ENCODE measurements at regions not wholly inside any gene's neighbourhood (a gene's known extent, or its start where the extent isn't known, plus 50 kb on each side); places are given as distances from the start of the nearest gene placed in this dataset.

GRCh38 chr3:181561139-181562031 lies 150.3 kb upstream of the SOX2 start:
- H3K36me3 ChIP-seq (replicated peaks in 1 of 2; ENCODE audit: control insufficient read depth in 1 of 2, insufficient read depth in 2 of 2, low read length in 1 of 2): no peaks in the 10 kb centered on the region
- no peak overlapping the region; a peak in 1 of 4 replicates for H3K27ac ChIP-seq (ENCODE audit: low read depth in 2 of 2, low read length in 1 of 2)
- 52% methylated on average over 12 of the region's 12 CpGs for WGBS (ENCODE audit: low lambda C conversion rate)
- H3F3A ChIP-seq (replicated peaks; ENCODE audit: insufficient read depth): no peaks in the 10 kb centered on the region
- H3K9ac ChIP-seq: no peak overlapping the region
- H3K4me2 ChIP-seq: no peak overlapping the region
- H3K4me3 ChIP-seq (ENCODE audit: low read depth in 2 of 2, low read length in 1 of 2): no peak overlapping the region
- no peaks in the 10 kb centered on the region for H3K9me3 ChIP-seq
- no peaks in the 10 kb centered on the region for H4K20me1 ChIP-seq (ENCODE audit: insufficient read depth)
- H3K4me1 ChIP-seq (ENCODE audit: control insufficient read depth in 1 of 2, insufficient read depth in 2 of 2, low read depth in 1 of 2, low read length in 1 of 2): peaks cover 0 to 7% of the 10 kb centered on the region in 2 experiments; a peak in 2 of 4 replicates
- H3K27me3 ChIP-seq (ENCODE audit: insufficient read depth): no peaks in the 10 kb centered on the region
- no peak overlapping the region for H2AFZ ChIP-seq (ENCODE audit: low read depth)
- H3K79me2 ChIP-seq (ENCODE audit: insufficient read depth): no peaks in the 10 kb centered on the region
- peak; percentile 24 for DNase-seq
- POLR2A ChIA-PET: no interaction called here
- H3K9me2 ChIP-seq: no peaks in the 10 kb centered on the region
- CTCF ChIA-PET: interaction anchor here (1.4 kb wide), 1 partner anchor 234 kb away, joined by 3 read pairs; no protein-coding TSS in a partner anchor
- TF ChIP-seq TAF1 (IDR thresholded peaks at IDR 0.05; ENCODE audit: borderline replicate concordance, low read depth, low read length): no peak
- TF ChIP-seq MXI1 (IDR thresholded peaks at IDR 0.05; ENCODE audit: low read depth, low read length): no peak
- TF ChIP-seq, protein P1, sequence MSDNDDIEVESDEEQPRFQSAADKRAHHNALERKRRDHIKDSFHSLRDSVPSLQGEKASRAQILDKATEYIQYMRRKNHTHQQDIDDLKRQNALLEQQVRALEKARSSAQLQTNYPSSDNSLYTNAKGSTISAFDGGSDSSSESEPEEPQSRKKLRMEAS (IDR thresholded peaks at IDR 0.05; ENCODE audit: low read depth): no peak
- no peak for TF ChIP-seq RFX5 (IDR thresholded peaks at IDR 0.05; ENCODE audit: low read length)
- TF ChIP-seq, protein P2, sequence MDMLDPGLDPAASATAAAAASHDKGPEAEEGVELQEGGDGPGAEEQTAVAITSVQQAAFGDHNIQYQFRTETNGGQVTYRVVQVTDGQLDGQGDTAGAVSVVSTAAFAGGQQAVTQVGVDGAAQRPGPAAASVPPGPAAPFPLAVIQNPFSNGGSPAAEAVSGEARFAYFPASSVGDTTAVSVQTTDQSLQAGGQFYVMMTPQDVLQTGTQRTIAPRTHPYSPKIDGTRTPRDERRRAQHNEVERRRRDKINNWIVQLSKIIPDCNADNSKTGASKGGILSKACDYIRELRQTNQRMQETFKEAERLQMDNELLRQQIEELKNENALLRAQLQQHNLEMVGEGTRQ (IDR thresholded peaks at IDR 0.05; ENCODE audit: borderline replicate concordance, low read depth, low read length): no peak
- TF ChIP-seq SMC3 (IDR thresholded peaks at IDR 0.05; ENCODE audit: low read depth, low read length): no peak
- TF ChIP-seq IRF3 (IDR thresholded peaks at IDR 0.05; ENCODE audit: low read depth, low read length): no peak
- no peak for TF ChIP-seq GABPA (IDR thresholded peaks at IDR 0.05; ENCODE audit: low read depth)
- no peak for TF ChIP-seq FOXM1 (IDR thresholded peaks at IDR 0.05; ENCODE audit: low read depth)
- TF ChIP-seq POLR2AphosphoS5 (IDR thresholded peaks at IDR 0.05; ENCODE audit: low read depth, low read length): no peak
- TF ChIP-seq NRF1 (IDR thresholded peaks at IDR 0.05; ENCODE audit: low read depth, low read length): no peak
- no peak for TF ChIP-seq NFIC (IDR thresholded peaks at IDR 0.05; ENCODE audit: borderline replicate concordance)
- TF ChIP-seq, protein P3, sequence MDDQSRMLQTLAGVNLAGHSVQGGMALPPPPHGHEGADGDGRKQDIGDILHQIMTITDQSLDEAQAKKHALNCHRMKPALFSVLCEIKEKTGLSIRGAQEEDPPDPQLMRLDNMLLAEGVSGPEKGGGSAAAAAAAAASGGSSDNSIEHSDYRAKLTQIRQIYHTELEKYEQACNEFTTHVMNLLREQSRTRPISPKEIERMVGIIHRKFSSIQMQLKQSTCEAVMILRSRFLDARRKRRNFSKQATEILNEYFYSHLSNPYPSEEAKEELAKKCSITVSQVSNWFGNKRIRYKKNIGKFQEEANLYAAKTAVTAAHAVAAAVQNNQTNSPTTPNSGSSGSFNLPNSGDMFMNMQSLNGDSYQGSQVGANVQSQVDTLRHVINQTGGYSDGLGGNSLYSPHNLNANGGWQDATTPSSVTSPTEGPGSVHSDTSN (IDR thresholded peaks at IDR 0.05): no peak
- no peak for TF ChIP-seq FOSL2 (IDR thresholded peaks at IDR 0.05; ENCODE audit: borderline replicate concordance, low read depth)
- TF ChIP-seq ZBTB33 (IDR thresholded peaks at IDR 0.05; ENCODE audit: borderline replicate concordance, low read depth): no peak
- TF ChIP-seq FOXJ3 (CRISPR knock-in tag; IDR thresholded peaks at IDR 0.05): 0 out of 2 replicates have a peak, but pooled peaks have one; percentile 48
- TF ChIP-seq TEAD4 (IDR thresholded peaks at IDR 0.05; ENCODE audit: borderline replicate concordance, insufficient read depth): no peak
- no peak for TF ChIP-seq ELF1 (IDR thresholded peaks at IDR 0.05)
- no peak for TF ChIP-seq CHD2 (IDR thresholded peaks at IDR 0.05; ENCODE audit: low read length, partially characterized antibody)
- no peak for TF ChIP-seq YY1 (IDR thresholded peaks at IDR 0.05; ENCODE audit: low read depth)
- TF ChIP-seq RCOR1 (IDR thresholded peaks at IDR 0.05; ENCODE audit: low read length): 0 out of 2 replicates have a peak, but pooled peaks have one; percentile 47
- no peak for TF ChIP-seq RAD21 (IDR thresholded peaks at IDR 0.05; ENCODE audit: low read length)
- TF ChIP-seq RXRA (IDR thresholded peaks at IDR 0.05; ENCODE audit: borderline replicate concordance, low read depth): no peak
- TF ChIP-seq GATA2 (CRISPR knock-in tag; IDR thresholded peaks at IDR 0.05): peak; percentile 70
- no peak for TF ChIP-seq JUND (IDR thresholded peaks at IDR 0.05)
- no peak for TF ChIP-seq SIN3A (IDR thresholded peaks at IDR 0.05; ENCODE audit: borderline replicate concordance, low read depth, low read length)
- TF ChIP-seq USF1 (IDR thresholded peaks at IDR 0.05; ENCODE audit: borderline replicate concordance, low read depth): no peak

Measured in SK-N-SH (cell line).